ENCODE measurements at regions not wholly inside any gene's neighbourhood (a gene's known extent, or its start where the extent isn't known, plus 50 kb on each side); places are given as distances from the start of the nearest gene placed in this dataset.

GRCh38 chr1:8193840-8194406 lies 124.0 kb upstream of the SLC45A1 start:
- TF ChIP-seq, protein P1, sequence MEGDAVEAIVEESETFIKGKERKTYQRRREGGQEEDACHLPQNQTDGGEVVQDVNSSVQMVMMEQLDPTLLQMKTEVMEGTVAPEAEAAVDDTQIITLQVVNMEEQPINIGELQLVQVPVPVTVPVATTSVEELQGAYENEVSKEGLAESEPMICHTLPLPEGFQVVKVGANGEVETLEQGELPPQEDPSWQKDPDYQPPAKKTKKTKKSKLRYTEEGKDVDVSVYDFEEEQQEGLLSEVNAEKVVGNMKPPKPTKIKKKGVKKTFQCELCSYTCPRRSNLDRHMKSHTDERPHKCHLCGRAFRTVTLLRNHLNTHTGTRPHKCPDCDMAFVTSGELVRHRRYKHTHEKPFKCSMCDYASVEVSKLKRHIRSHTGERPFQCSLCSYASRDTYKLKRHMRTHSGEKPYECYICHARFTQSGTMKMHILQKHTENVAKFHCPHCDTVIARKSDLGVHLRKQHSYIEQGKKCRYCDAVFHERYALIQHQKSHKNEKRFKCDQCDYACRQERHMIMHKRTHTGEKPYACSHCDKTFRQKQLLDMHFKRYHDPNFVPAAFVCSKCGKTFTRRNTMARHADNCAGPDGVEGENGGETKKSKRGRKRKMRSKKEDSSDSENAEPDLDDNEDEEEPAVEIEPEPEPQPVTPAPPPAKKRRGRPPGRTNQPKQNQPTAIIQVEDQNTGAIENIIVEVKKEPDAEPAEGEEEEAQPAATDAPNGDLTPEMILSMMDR (conservative IDR thresholded peaks at IDR 0.05): no peak
- TF ChIP-seq ZFX (IDR thresholded peaks at IDR 0.05): no peak
